ENCODE measurements at regions not wholly inside any gene's neighbourhood (a gene's known extent, or its start where the extent isn't known, plus 50 kb on each side); places are given as distances from the start of the nearest gene placed in this dataset.

GRCh38 chr18:68623342-68623741, 91.6 kb downstream of the TMX3 start:
- peak; percentile 35 for DNase-seq

DNA sequence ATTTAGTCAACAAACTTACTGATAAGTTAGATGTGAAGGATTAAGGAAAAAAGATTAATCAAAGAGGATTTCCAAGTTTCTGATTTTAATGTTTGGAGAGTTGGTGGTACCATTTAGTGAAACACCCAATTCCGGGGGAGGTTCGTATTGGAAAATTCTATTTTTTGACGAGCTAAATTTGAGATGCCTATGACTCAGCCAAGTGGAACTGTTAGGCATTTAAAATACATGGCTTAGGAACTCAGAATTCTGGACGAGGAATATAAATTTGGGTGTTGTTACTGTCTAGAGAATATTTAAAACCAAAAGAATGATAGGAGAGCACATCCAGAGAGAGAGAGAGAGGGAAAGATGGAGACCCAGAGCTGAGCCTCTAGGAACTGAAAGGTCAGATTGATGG, 103.6 kb downstream of the TMX3 start:
- no peak for DNase-seq

DNA sequence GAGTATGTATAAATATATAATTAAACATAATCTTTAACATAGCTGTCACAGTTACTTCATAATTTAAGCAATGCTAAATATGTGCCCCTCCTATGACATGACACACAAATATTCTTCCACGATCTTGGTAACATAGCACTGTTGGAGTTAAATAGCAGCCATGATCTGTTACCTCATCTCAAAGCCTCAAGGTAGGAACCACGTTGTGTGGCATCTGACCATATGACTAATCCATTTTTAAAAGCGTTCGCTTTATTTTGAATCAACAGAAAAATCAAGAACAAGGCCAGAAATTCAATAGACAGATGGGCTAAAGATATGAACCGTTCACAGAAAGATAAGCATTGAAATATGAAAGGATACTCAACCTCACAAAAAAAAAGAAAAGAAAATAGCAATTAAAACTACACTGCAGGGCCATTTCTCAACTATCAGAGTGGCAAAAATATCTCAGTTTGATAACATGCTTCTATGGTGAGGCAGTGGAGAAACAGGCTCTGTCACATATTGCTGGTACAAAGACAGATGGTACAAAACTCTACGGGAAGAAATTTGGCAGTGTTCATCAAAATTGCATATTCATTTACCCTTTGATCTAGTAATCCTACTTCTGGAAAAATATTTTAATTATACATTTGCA, 105.9 kb downstream of the TMX3 start:
- DNase-seq: no peak

DNA sequence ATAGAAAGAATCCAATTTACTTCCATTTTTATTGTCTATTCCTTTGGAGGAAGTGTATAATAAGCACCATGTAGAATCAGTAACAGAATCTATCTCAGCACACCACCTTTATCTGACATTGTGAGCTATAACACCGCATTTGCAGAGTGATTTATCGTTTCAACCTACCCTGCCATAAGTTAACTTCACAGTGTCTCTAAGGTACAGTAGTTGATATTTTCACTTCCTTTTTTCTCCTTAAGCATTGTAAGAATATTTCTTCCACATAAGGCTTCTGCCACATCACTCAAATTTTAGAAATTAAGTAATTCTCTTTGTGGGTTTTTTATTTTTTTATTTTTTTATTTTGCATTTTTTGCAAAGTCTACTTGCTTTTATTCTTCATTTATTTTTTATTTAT, 107.1 kb downstream of the TMX3 start:
- DNase-seq: no peak

- no peak for DNase-seq
Observed at GRCh38 chr18:68604256-68604655, 110.7 kb downstream of the TMX3 start.

DNA sequence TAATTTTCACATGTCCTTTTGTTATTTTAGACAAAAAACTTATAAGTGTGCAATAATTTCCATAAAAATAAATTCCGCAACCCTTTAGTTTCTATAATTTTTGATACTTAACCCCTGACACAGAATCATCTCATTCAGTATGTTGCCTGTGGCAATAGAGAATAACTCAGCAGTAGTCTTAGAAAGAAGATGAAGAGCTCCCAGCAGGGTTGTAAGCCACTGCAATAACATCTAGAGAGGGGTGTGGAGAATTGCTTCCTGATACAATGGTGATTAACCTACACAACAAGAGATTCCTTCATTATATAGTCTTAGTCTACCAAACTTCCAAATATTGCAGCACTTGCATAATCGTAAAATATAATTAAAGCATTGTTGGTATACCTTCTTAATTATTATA, 118.9 kb downstream of the TMX3 start:
- no peak for DNase-seq

- DNase-seq: no peak
Observed at GRCh38 chr18:68588169-68588568, 126.7 kb downstream of the TMX3 start.

DNA sequence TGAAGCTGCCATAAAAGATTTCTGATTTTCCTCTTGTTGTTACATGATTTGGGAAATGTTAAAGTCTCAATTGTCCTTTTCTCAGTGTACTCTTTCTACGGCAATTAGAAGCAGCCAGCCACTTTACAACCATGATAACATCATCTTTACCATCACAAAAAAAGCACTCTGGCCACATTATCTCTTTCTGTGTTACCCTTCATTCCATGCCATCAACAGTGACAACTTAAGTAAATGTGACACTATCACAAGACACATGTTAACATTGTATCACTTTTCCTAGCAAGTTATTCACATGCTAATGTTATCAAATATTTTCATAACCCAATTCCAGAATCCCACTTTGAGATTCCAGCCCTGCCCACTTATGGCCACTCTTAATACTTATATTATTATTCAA, 131.2 kb downstream of the TMX3 start:
- DNase-seq: no peak

DNA sequence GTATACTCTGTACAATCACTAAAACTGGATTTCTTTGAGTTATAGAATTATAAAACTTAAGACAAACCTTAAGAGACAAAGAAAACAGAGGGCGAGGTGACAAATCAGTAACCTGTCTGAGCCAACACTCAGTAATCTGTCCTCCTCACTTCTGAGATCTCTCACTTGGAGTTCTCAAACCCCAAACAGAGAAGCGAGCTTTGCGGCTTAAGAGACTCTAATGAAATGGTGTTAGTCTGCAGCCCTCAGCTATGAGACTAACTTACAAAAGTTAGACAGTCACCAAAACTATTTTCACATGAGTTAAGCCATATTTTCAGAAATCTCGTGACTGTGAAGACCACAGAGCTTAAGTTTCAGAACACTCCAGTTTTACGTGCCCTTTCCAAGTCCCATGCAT, 140.6 kb downstream of the TMX3 start:
- no peak for DNase-seq

GRCh38 chr18:68569936-68570335, 145.0 kb downstream of the TMX3 start:
- peak; percentile 39 for DNase-seq

- DNase-seq: no peak
Observed at GRCh38 chr18:68568364-68569155, 146.3 kb downstream of the TMX3 start.

GRCh38 chr18:68566991-68567390, 147.9 kb downstream of the TMX3 start:
- DNase-seq: no peak

DNA sequence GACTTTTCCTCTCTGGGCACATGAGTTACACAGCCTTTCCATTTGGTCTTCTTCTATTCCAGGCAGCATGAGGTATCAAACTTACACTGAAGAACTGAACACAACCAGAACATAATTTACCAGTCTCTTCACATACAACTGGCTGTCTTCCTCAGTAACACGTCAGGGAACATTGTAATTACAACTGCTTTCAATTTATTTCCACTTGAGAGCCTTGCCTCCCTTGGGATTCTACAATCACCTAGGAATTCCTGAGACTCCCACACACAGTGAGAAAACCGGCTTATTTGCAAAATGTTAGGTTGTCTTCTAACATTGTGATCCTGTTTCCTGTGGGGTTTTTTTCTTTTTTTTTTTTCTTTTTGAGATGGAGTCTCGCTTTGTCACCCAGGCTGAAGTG, 149.9 kb downstream of the TMX3 start:
- DNase-seq: peak; percentile 38

DNA sequence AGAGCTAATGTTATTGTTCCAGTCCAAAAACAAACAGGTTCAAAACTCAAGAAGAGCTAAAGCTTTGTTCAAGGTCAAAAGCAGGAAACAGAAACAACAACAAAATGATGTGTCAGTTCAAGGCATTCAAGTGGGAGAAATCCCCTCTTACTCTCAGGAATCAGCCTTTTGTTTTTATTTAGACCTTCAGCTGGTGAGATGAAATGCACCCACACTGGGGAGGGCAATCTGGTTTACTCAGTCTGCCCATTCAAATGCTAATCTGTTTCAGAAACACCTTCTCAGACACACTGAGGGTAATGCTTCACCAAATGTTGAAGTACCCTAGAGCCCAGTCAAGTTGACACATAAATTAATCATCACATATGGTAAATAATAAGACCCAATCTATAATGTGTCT, 150.6 kb downstream of the TMX3 start:
- DNase-seq: no peak

DNA sequence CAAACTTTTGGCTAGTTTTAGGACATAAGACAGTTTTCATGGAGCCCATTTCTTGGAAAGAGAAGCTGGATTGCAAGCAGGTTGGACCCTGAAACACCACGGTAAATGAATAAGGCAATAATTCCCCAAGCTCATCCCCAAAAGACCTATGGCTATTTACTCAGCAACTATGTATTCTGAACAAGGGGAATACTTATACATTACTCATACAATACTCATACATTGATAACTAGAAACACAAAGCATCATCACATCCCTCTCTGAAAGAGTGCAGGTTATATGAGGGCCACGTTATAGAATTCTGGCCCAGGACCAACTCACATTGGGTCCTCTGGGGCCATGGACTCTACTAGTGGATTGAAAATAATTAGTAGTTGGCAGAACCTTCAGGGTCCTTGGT, 154.8 kb downstream of the TMX3 start:
- DNase-seq: no peak

- no peak for DNase-seq
Observed at GRCh38 chr18:68557183-68557582, 157.7 kb downstream of the TMX3 start.

DNA sequence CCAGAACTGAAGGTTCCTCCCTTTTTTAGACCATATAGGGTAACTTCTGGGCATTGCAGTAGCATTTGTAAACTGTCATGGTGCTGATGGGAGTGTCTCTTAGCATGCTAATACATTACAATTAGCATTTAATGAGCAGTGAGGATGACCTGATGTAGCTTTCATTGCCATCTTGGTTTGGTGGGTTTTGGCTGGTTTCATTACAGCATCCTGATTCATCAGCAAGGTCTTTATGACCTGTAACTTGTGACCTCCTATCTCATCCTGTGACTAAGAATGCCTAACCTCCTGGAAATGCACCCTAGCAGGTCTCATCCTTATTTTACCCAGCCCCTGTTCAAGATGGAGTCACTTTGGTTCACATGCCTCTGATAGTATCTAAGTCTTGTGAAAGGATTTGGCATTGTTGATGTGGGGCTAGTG, 159.0 kb downstream of the TMX3 start:
- DNase-seq: no peak

DNA sequence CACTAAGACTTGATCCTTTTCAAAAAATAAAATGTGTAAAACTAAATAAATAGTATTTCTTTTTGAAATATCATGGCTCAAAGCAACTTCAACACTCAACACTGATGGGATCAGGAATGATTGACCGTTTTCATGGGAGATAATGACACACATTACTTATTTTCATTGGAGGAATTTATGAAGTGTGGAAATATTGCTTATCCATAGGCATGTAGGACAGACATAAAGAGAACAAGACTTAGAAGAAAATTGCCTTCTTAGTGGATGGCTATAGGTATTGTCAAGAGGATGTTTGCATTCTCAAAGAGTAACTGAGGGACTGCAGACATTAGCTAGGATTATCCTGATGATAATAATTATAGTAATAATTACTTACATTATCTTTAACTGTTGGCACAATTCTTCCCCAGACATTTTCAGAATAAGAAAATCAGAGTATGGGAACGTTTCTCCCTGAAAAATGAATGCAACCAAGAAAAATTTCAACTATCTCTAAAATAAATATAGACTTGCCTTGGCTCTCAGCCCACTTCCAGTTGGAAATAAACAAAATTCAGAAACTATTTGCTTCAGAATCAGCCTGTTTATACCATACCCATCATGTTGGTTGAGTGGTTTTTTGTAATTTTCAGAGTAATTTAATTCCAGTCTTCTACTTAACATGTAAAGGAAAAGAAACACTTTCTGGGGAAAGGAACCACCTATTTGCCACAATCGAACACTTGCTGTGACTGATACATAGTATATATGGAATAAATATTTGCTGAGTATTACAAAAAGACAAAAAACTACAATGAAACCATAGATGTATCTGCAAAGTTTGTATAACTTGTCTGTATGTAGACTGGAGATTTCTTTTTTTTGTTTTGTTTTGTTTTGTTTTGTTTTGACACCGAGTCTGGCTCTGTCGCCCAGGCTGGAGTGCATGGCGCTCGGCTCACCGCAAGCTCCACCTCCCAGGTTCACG, 165.7 kb downstream of the TMX3 start:
- no peak for DNase-seq

- DNase-seq: no peak
Observed at GRCh38 chr18:68543344-68543743, 171.6 kb downstream of the TMX3 start.

DNA sequence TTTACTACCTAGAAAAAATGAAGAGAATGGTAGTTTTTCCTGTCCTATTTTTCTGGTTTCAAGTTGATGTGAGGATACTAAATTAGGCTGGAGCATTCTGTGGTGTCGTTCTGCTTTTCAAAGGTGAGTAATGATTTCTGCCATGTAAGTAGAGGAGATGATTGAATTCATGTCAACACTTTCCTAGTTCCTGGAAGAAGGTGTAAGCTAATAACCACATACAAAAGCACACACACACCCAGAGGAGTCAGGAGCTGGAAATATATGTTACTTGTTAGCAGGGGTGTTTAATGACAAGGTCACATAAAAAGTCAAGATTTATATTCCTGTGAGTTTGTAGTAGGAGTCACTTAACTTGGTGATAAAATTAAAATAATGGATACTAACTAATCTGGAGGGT, 172.1 kb downstream of the TMX3 start:
- DNase-seq: no peak

DNA sequence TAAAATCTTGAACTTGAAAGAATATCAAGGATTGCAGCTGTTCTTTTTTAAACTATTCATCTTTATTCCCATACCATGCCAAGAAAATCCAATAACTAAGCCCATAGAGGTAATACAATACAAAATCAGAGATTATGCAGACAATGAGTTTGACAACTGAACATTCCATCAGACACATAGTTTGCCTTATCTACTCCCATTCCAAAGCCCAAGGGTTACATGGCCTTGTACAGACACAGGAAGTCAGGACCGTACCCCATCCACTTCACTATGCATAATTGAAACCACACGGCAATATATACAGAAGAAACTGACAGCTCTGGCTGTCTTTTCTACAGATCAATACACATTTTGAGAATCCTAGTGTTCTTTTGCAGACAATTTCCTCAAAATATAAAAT, 181.3 kb downstream of the TMX3 start:
- no peak for DNase-seq

DNA sequence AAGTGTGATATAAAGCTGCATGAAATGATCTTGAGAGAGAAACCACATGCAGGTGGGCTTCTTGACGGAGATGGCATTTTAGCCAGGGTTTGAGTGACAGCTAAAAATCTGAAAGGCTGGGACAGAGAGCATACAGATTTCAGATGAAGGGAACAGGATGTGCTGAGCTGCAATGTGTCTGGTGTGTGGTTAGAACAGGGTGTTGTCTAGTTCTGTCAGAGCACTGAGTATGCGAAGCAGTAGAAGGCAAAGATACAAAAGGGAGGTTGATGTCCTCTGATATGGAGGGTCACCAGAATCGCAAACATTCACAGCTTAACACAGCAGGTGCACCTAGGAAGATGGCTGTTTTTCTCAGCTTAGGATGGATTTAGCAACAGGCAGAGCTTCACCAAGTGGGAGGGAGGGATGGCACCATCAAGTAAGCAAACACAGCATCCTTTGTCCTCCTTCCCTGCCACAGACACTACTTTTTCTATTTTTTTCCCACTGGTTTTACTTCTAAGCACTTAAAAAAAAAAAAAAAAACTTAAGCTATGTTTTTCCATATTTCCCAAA, 182.5 kb downstream of the TMX3 start:
- DNase-seq: no peak

- DNase-seq: no peak
Observed at GRCh38 chr18:68525091-68525490, 189.8 kb downstream of the TMX3 start.
